HCEC 1CT (cell line): ENCODE measurements at regions not wholly inside any gene's neighbourhood (a gene's known extent, or its start where the extent isn't known, plus 50 kb on each side); places are given as distances from the start of the nearest gene placed in this dataset.
A peak's percentile ranks its signal among the peaks of the same experiment; 100 is the strongest.
"Not testable (repeated sequence)": the region's sequence is repeated elsewhere in the genome, so short reads cannot be mapped to it uniquely, and the experiment has no call there.

Source experiments
- DNase-seq: peaks from one replicate; pipeline ENCODE4 v3.0.0-alpha.2; 2017

DNA sequence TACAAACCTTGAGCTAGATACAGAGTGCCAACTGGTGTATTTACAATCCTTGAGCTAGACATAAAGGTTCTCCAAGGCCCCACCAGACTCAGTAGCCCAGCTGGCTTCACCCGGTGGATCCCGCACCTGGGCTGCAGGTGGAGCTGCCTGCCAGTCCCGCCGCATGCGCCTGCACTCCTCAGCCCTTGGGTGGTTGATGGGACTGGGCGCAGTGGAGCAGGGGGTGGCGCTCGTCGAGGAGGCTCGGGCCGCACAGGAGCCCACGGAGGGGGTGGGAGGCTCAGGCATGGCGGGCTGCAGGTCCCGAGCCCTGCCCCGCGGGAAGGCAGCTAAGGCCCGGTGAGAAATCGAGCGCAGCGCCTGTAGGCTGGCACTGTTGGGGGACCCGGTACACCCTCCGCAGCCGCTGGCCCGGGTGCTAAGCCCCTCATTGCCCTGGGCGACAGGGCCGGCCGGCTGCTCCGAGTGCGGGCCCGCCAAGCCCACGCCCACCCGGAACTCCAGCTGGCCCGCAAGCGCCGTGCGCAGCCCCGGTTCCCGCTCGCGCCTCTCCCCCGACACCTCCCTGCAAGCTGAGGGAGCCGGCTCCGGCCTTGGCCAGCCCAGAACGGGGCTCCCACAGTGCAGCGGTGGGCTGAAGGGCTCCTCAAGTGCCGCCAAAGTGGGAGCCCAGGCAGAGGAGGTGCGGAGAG is 116.5 kb upstream of the NEIL3 start:
- not testable (repeated sequence) for DNase-seq

GRCh38 chr4:177194906-177195305 is 114.8 kb upstream of the NEIL3 start:
- peak; percentile 20 for DNase-seq

- DNase-seq, result no peak
These were observed 113.1 kb upstream of the NEIL3 start for GRCh38 chr4:177196615-177197014.

DNA sequence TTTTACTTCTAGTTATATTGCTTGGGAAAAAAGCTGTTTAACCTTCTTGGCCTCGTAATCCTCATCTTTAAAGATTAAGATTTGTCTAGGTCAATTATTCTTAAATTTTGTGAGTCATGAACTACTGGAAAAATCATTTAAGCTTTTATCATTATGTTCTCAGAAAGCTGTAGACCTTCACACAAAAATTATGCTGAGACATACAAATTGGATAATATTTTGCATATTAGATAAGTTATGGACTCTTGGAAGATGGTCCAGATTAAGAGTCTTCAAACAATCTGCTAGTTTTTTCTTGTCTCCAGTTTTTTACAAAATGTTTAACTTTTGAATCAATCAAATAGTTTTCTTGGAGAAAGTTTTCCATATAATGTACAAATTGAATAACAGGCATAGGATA is 108.1 kb upstream of the NEIL3 start:
- DNase-seq, result no peak

DNA sequence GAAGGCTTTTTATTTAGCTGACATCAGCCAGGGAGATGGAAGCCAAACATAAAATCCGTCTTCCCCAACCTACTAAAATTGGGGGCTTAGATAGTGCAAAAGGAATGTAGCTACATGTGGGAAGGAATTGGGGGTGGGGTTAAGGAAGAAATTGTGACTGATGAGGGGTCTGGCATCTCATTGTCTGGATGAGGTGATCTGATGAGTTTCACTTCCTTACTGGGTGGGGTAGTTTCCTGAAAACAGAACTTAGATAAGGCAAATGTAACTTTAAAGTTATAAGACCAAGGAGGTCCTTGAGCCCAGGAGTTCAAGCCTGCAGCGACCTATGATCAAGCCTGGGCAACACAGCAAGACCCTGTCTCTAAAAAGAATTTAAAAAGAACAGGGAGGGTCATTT is 105.5 kb upstream of the NEIL3 start:
- no peak for DNase-seq

DNA sequence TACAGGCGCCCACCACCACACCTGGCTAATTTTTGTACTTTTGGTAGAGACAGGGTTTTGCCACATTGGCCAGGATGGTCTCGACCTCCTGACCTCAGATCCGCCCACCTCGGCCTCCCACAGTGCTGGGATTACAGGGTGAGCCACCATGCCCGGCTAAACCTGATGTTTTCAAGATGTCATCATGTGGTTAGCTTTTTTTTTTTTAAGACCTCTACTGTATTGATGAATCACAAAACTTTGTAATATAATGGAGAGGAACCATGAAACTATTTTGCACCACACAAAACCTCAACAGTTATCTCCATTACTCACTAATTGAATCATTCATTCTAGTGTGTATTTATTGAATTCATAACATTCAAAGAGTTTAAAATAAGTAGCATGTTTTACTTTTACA is 94.7 kb upstream of the NEIL3 start:
- DNase-seq, result peak; percentile 72

DNA sequence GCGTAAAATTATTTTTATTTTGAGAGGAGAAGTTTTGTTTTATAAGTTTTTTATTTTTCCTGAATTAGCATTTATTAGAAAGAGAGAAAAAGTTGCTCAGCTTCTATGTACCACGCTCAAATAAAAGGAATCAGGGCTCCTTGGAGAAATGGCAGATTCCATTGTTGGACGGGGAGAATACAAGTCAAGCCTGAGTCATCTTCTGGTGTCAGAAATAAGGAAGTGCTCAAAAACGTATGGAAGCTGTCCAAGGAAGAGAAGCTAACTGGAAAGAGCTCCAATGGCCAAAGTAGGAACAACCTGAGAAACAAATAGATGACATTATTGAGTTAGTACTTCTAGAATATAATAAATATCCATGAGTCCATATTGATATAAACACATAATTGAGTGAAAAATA is 89.3 kb upstream of the NEIL3 start:
- DNase-seq, result peak; percentile 39

- DNase-seq, result no peak
These were observed 86.9 kb upstream of the NEIL3 start for GRCh38 chr4:177222781-177223180.

DNA sequence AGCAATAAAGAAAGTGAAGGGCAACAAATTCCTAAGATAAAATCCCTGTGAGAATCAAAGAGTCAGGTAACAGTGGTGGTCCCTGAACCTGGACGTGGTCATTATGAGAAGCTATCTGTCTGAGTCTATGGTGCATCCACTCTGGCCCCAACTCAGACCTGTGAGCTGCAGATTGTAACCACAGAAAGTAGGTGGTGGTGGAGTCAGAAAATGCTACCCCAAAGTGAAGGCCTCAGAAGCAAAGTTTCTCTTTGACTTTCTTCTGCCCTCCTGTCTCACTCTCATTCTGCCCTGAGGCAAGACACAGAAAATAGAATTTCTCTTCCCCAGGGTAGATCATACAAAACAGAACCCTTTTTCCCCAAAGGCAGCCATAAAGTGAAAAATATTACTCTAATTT is 84.1 kb upstream of the NEIL3 start:
- DNase-seq, result no peak

DNA sequence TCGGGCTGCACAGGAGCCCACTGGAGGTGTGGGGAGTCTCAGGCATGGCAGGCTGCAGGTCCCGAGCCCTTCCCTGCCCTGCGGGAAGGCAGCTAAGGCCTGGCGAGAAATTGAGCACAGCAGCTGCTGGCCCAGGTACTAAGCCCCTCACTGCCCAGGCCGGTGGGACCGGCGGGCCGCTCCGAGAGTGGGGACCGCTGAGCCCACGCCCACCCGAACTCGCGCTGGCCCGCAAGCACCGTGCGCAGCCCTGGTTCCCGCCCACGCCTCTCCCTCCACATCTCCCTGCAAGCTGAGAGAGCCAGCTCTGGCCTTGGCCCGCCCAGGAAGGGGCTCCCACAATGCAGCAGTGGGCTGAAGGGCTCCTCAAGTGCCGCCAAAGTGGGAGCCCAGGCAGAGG is 82.0 kb upstream of the NEIL3 start:
- no peak for DNase-seq

GRCh38 chr4:177228599-177228998 is 81.1 kb upstream of the NEIL3 start:
- DNase-seq, result no peak

DNA sequence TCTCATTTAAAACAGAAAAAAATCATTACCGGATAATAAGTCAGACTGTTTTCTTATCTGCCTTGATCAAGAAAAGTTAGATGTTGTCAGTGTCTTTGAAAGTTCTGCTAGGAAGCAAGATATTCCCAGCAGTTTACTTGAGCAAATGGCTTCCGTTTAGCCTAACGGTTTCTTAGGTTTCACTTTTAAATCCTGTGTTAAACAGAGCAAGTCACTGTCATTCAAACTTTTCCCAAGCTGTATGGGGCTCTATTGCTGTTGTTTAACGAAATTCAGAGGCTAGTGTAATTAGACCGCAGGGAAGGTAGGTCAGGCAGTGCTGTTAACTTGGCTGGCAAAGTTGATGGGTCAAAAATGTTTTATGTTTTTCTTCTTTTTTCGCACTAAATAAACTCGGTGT is 80.3 kb upstream of the NEIL3 start:
- no peak for DNase-seq

GRCh38 chr4:177232473-177232872 is 77.2 kb upstream of the NEIL3 start:
- DNase-seq, result no peak

DNA sequence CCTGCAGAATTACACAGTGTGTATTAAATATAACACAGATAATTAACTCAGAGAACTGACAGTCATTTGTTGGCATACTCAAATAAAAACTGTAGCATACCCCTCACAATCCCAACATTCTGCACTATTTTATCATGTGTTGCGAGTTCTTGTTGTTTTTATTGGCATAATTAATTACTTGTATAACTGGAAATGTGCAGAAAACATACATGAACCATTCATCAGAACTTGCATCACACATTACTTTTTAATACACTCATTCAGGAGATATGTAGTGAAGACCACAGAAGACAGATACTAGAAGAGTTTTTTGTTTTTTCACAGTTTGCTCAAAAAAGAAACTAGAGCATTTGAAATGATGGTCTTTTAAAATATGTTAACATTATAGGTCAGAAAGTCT is 74.6 kb upstream of the NEIL3 start:
- peak; percentile 59 for DNase-seq

- no peak for DNase-seq
These were observed 72.8 kb upstream of the NEIL3 start for GRCh38 chr4:177236886-177237285.

- DNase-seq, result no peak
These were observed 72.4 kb upstream of the NEIL3 start for GRCh38 chr4:177237291-177237690.

- no peak for DNase-seq
These were observed 70.2 kb upstream of the NEIL3 start for GRCh38 chr4:177239477-177239876.

- DNase-seq, result no peak
These were observed 69.8 kb upstream of the NEIL3 start for GRCh38 chr4:177239878-177240277.

DNA sequence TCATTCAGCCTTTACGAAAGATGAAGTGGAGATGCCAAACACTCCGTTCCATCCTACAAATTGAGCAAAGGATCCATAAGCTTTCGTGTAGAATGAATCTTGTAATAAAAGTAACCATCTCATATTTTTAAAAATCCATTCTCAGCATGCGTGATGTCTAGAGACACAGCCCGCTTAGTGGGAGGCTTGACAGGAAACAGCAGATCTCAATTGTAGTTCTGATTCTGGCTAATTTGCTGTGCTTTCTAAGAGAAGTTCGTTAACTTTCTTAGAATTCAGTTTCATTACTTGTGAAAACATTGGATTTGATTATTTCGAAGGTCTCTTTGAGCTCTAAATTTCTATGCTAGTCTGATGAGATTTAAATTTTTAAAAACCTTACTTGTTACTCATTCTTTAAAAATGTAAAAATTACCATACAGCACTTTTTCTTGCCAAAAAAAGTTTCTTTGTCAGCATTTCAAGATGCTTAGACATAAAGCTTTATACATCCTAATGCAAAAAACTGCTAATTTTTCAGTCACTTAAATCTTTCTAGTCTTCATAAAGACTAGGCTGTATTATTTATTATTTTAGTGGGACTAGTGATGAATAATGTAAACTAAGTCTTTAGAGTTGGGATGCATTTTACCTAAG is 66.9 kb upstream of the NEIL3 start:
- no peak for DNase-seq

DNA sequence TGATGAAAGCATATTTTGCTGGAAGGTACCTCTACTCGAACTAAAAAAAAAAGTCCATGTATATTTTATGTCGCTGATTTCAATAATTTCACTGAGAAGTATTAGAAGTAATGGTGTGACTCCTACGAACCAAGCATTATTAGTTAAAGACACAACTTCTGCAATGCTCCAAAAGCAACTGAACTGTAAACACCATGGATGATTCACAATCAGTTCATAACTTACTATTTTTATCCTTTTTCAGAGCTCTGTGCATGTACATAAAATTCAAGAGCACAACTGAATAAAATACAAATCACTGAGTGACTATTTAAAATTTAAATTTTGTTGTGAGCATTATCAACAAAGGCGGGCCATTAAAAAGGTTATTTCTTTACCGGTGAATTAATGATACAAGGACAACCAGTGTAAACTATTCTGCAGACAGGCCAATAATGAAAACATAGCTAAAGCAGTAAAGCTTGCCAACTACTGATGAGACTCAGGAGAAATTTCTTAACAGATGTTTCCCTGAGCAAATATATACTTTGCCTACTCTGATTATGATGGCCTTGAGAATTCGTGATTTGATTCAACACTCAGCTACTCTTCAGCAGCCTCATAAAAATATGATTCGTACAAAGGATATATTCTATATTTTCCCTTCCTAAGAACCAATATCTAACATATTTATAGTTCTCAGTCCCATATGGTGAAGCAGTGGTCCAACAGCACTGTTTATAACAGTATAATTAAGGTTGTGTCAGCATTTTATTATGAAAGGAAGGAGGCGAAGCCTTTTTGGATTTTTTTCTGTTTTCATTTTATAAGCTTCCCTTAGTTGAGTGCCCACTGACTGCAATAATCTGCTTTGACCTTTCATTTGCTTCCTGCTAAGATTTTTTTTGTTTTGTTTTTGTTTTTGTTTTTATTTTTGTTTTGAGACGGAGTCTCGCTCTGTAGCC is 62.8 kb upstream of the NEIL3 start:
- DNase-seq, result peak; percentile 50

DNA sequence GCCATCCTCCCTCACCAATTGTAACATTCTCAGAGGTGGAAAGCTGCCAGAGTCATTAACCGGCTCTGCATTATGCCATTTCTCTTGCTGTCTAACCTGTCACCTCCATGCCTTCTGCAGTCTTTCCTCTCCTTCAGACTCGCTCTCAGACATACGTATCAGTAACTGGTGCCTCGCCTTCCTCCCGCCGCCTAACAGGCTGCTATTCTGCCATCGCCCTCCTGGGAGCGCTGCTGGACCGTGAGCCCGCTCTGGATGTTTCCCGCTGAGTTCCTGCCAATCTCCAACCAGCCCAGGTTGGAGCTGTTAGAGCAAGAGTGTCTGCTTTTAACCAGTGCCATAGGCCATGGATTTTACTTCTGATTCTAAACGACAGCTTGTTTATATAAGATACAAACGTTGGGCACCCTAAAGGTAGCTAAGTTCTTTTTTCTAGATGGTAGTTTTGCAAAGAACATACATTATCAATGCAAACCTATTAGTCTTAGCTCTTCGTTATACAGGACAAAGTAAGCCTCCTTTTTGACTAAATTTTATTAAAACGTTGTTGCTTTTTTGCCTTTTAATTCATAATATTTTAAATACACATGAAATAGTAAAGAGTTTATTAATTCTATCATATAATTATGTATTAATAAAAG is 59.5 kb upstream of the NEIL3 start:
- peak; percentile 44 for DNase-seq

- no peak for DNase-seq
These were observed 58.4 kb upstream of the NEIL3 start for GRCh38 chr4:177251237-177251636.

DNA sequence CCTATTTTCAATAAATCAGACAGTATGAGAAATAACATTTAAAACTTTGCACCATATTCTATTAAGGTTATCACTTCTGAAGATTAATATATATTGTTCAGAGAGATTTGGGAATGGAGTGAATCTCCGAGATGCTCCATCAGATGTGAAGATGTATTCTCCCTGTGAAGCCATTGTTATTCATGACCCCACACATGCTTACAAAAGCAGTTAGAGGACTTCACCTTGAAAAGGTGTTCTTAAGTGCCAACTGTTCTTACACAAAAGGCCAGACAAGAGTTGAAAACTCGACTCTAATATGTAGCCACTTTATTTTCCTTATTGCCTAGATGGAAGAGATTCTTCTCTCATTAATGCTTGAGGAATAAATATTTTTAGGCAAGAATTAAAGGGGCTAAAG is 54.3 kb upstream of the NEIL3 start:
- DNase-seq, result no peak
